Mucosa of rectum (tissue), 2 donors: ENCODE measurements at regions not wholly inside any gene's neighbourhood (a gene's known extent, or its start where the extent isn't known, plus 50 kb on each side); places are given as distances from the start of the nearest gene placed in this dataset.

Experiments
- H3K27ac ChIP-seq, 2 donors: one replicate each; pipeline ENCODE4 v1.7.0; 2013; ENCODE audit warnings: inconsistent platforms in 2 of 2, low read depth in 2 of 2, low read length in 2 of 2
- H3K27me3 ChIP-seq, 2 donors: one replicate each; pipeline ENCODE4 v1.7.0; 2013; ENCODE audit warnings: low read length in 2 of 2; ENCODE audit not compliant: control insufficient read depth in 2 of 2, insufficient read depth in 2 of 2
- H3K36me3 ChIP-seq, 2 donors: one replicate each; pipeline ENCODE4 v1.7.0; 2013; ENCODE audit warnings: low read length in 2 of 2; ENCODE audit not compliant: control insufficient read depth in 2 of 2, insufficient read depth in 2 of 2
- H3K4me1 ChIP-seq, 2 donors: one replicate each; pipeline ENCODE4 v1.7.0; 2013; ENCODE audit warnings: low read length in 2 of 2, mild to moderate bottlenecking in 1 of 2; ENCODE audit not compliant: control insufficient read depth in 2 of 2, insufficient read depth in 2 of 2
- H3K4me3 ChIP-seq, 2 donors: one replicate each; pipeline ENCODE4 v1.7.0; 2013; ENCODE audit warnings: low read length in 2 of 2
- H3K9ac ChIP-seq, 2 donors: one replicate each; pipeline ENCODE4 v1.7.0; 2013; ENCODE audit warnings: low read length in 2 of 2, low read depth in 1 of 2, mild to moderate bottlenecking in 1 of 2
- H3K9me3 ChIP-seq, 2 donors: one replicate each; pipeline ENCODE4 v1.7.0; 2013; ENCODE audit warnings: low read length in 2 of 2; ENCODE audit not compliant: control insufficient read depth in 2 of 2
- donor health status: healthy.
- donor health status: Normal muscosa, but diverticular disease.

DNA sequence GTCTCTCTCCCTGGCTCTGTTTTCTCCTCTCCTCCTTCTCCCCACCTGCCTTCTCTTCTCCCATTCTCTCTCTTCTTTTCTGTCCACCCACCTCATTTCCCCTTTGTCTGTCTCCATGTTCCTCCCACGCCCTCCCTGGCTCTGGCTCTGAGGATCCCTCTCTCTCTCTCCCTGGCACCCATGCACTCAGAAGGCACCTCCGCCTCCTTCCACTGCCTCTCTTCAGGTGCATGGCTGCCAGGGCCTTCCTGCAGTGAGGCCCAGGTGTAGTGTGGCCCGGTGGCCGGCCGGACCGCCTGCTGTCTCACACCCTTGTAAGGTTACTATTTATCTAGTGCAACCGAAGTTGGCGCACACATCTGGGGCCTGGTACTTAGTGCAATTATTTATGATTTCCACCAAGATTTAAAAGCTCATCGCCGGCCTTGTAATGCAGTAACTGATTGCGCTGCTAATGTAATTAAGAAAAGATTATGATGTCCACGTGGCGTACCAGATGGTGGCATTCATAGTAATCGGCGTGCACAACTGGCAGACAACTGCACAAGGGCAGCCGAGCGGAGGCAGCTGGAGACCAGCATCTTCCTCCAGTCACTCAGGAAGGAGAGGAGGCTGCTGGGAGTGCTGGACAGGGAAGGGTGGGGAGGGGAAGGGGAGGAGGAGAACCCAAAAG lies 50.4 kb upstream of the MVB12B start:
- no peak overlapping the region for H3K9ac ChIP-seq
- no peaks in the 10 kb centered on the region for H3K36me3 ChIP-seq

More for the DNA sequence above, 50.4 kb upstream of the MVB12B start:
- H3K27me3 ChIP-seq, result peaks cover 3 to 5% of the 10 kb centered on the region in 2 donors
- H3K4me3 ChIP-seq, result no peak overlapping the region
- no peaks in the 10 kb centered on the region for H3K4me1 ChIP-seq
- H3K9me3 ChIP-seq, result peaks cover 0 to 2% of the 10 kb centered on the region in 2 donors
- H3K27ac ChIP-seq, result no peak overlapping the region
